Stimulated activated CD4-positive, alpha-beta T cell treated with anti-CD3 and anti-CD28 coated beads, Interleukin-2, amount 100 ng/mL, for 24 hours (primary cell): ENCODE measurements at regions not wholly inside any gene's neighbourhood (a gene's known extent, or its start where the extent isn't known, plus 50 kb on each side); places are given as distances from the start of the nearest gene placed in this dataset.

Experiments
- DNase-seq, 2 donors: peaks; one replicate each; pipeline ENCODE4 v3.0.0-alpha.2; 2020

- DNase-seq, result peak in 1 of 2 donors; percentile 8
Observed at GRCh38 chr15:79673416-79674123, 223.2 kb downstream of the MTHFS start.

DNA sequence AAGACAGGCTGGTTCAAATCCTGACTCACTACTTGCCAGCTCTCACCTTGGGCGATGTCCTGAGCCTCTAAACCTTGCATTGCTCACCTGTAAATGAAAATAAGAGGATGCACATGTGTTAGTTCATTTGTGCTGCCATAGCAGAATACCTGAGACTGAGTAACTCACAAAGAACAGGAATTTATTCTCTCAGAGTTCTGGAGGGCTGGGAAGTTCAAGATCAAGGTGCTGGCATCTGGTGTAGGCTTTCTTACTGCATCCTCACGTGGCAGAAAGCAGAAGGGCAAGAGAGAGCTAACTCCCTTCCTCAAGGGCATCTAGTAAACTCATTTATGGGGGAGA, 222.7 kb downstream of the MTHFS start:
- no peak for DNase-seq

DNA sequence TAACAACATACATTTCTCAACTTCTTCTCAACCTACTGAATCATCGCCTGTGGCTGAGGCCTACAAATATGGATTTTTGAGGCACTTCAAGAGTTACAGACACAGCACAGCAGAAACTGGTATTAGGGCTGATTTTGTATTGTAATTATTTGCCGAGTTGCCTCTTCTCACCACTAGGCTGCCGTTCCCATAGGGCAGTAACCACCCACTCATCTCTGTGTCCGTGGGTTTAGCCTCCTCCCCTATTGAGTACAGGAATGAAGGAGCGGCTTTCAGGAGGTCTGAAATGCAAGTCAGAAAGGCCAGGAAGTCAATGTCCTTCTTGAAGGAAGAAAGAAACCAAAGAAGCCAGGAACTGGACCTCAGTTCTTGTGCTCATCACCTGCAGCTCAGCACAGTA, 220.8 kb downstream of the MTHFS start:
- no peak for DNase-seq

- no peak for DNase-seq
Observed at GRCh38 chr15:79676621-79677020, 220.2 kb downstream of the MTHFS start.

- DNase-seq, result no peak
Observed at GRCh38 chr15:79677241-79677640, 219.6 kb downstream of the MTHFS start.

DNA sequence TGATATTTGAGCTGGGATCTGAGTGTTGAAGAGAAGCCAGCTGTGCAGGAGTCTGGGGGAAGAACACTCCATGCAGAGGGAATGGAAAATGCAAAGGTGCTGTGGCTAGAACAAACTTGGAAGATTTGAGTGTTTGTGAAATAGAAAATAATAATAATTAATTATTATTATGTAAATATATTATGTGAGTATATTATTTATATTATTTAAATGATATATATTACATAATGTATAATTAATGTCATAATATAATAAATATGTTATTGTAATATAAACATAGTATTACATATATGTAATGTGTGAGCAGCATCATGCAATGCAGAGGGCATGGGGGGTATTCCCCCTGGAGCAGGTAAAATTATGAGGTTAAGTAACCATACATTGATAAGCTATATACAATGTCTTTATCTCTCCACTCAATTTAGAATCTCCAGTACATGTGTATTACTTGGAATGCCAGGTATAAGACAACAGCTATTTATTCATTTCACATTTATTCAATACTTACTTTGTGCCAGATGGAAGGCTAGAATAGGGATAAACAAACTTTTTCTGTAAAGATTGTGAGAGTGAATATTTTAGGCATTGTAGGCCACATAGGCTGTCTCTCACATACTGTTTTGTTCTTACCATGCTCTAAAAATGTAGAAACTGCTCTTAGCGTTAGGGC, 218.6 kb downstream of the MTHFS start:
- DNase-seq, result no peak

DNA sequence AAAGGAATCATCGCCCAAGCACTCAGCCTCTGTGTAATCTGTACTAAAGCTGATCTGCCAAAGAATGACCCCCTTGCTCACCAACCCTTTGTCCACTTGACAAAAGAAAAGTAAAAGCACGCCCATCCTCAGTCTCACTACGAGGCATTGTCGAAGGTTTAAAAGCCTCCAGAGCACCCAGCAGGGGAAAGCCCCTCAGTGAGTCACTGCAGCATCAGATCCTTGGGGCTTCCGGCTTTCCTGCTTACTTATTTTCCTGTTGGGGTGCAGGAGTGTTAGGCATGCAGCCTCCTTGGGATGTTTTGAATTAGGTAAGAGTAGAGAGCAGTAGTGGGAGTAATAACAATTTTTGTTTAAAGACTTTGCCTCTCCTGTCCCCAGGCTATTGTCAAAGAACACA, 216.1 kb downstream of the MTHFS start:
- no peak for DNase-seq

- DNase-seq, result no peak
Observed at GRCh38 chr15:79682285-79682684, 214.5 kb downstream of the MTHFS start.

- no peak for DNase-seq
Observed at GRCh38 chr15:79682851-79683288, 213.9 kb downstream of the MTHFS start.

GRCh38 chr15:79689030-79689429, 207.8 kb downstream of the MTHFS start:
- DNase-seq, result no peak

DNA sequence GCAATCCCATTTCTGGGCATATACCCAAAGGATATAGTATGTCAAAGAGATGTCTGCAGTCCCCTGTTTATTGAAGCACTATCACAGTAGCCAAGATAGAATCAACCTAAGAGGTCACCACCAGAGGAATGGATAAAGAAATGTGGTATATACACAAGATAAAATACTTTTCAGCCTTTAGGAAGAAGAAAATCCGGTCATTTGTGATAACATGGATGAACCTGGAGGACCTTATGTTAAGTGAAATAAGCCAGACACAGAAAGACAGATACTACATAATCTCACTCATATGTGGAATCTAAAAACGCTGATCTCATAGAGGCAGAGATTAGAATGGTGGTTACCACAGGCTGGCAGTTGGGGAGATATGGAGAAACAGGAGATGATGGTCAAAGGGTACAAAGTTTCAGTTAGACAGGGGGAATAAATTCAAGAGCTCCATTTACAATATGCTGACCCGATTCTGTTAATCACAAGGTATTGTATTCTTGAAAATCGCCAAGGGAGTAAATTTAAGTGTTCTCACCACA, 195.8 kb downstream of the MTHFS start:
- DNase-seq, result no peak

- no peak for DNase-seq
Observed at GRCh38 chr15:79702621-79703020, 194.2 kb downstream of the MTHFS start.

DNA sequence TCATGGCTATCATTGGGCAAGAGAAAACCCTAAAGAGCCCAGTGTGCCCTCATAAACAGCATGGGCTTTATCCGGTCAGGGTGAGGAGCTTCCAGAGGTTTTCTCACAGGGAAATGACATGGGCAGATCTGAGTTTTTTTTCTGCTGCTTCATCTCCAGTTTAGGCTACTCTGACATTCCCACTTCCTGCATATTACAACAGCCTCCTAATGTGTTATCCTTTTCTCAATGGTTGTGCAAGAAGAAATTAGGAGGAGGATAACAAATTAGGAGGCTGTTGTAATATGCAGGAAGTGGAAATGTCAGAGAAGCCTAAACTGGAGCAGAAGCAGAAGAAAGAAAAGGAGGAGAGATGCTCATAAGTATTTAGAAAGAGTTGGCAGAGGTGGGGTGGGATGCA, 175.6 kb downstream of the MTHFS start:
- no peak for DNase-seq

- no peak for DNase-seq
Observed at GRCh38 chr15:79724312-79724711, 172.5 kb downstream of the MTHFS start.

DNA sequence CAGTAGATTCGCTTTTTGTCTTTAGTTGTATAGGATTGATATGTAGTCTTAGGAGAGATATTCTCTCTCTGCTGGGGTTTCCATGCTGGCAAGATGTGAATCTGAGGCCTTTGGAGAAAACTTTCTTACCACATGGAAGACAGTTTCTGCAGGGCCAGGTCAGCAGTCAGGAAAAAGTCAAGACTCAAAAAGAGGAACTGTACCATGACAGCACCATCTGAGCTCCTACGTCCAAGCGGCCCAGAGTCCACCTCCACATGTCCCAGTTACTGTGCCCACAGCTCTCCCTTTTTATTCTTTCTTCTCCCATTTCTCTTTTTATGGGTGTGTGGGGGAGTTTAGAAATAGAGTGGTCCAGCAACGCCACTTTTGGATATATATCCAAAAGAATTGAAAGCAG, 172.0 kb downstream of the MTHFS start:
- DNase-seq, result no peak

DNA sequence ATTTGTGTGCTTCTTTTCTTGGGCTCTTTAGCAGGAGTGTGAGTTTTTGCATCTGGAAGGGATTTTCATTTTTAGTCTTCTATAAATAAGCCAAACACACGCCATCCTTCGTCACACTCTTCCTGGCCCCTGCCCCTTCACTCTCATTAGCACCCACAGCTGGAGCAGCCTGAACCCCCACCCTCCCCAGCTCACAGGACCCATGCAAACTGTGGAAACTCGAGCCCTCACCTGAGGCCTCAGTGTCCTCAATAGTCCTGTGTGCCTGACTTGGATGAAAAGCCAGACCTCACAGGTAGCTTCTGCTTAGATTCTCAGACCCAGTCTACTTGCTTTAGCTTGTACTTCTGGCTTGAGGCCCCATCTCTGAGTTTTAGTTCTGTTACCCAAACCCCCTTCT, 167.9 kb downstream of the MTHFS start:
- no peak for DNase-seq

DNA sequence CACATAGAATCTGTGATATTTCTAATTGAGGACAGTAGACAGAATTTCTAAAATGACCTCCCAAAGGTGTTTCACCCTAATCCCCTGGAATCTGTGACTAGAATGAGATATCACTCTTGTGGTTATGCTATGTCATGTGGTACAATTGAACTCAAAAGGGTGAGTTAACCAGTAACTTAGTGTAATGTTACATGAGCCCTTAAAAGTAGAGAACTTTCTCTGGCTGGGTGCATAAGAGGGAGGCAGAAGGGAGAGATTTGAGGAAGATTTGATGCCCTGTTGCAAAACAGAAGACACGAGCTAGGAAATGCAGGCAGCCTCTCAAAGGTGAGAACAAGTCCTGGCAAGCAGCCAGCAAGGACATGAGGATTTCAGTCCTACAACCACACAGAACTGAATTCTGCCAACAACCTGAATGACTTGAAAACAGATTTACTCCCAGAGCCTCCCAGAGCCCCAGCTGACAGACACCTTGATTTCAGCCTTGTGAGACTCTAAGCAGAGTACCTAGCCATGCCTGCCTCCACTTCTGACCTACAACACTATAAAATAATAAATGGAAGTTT, 160.3 kb downstream of the MTHFS start:
- no peak for DNase-seq

DNA sequence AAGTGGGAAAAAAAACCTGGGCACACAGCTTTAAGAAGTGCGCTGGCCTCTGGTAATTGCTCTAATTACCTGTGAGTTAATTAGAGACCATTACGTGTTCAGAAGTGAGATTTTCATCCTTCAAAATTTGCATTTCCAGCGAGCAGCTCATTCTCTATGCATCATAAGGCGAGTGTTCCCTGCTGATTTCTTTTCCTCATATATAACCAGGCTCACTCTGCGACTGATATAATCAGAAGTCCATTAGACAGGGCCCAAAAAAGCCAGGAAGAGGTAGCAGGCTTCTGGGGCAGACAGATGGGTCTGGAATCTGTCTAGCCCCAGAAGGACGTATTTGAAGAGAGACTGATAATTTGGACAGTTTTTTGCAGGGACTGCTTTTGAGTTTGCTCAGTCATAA, 158.7 kb downstream of the MTHFS start:
- DNase-seq, result no peak

DNA sequence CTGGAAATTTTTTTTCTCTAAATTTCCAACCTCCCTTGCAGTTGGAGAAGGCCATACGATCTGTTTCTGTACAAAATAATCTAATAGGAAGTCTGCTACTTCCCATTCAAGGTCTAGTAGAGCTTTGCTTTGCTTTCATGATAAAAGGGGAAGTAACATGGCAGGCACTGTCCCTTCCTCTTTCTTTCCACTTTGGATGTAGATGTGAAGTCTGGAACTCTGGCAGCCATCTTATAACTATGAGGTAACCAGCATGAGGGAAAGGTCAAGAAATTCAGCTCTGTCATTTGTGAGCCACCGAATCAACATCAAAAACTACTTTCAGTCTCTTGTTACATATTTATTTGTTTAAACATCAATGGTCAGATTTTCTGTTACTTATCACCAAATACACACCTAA, 156.3 kb downstream of the MTHFS start:
- no peak for DNase-seq

DNA sequence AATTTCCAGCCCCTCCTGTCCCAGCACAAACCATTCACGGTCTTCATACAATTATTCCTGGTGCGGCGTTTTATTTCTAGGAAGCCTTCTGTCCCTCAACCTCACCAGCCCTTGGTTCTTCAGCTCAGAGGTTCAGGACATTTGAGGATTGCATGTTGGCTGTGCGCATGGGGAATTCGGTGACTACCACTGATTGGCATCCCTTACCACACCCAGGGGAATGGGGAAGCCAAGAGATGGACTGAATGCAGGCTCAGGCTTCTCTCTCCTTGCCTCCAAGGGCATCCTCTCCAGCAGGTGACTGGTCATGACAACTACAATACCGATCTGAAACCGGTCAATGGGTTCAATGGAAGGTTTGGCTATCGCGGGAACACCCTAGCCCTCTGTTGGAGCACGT, 153.8 kb downstream of the MTHFS start:
- DNase-seq, result no peak

GRCh38 chr15:79744485-79744884, 152.3 kb downstream of the MTHFS start:
- peak in 1 of 2 donors; percentile 22 for DNase-seq

DNA sequence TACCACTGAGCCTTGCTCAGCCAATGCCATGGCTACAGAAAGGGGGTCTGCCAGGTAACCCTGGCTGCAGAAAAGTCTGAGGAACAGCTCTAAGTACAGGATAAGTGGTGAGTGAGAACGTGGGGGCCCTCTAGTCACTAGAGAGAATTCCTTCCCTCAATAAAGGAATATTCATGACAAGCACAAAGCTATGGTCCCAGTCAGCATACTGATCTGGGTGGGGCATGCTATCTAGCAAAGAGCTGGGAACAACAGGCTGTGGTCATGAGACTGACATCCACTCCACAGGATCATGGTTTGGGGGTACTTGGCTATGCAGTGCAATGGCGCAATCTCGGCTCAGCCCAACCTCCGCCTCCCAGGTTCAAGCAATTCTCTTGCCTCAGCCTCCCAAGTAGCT, 140.4 kb downstream of the MTHFS start:
- DNase-seq, result no peak

- no peak for DNase-seq
Observed at GRCh38 chr15:79765081-79765480, 131.7 kb downstream of the MTHFS start.

- DNase-seq, result no peak
Observed at GRCh38 chr15:79769069-79769481, 127.7 kb downstream of the MTHFS start.
